Adrenal gland (tissue), 9 donors: ENCODE measurements at regions not wholly inside any gene's neighbourhood (a gene's known extent, or its start where the extent isn't known, plus 50 kb on each side); places are given as distances from the start of the nearest gene placed in this dataset.
A peak's percentile ranks its signal among the peaks of the same experiment; 100 is the strongest.

Experiments
- DNase-seq, 7 donors: peaks; one replicate each; pipeline ENCODE4 v3.0.0-alpha.2; 2019 to 2020
- H3K27ac ChIP-seq, 5 donors: fragments of 200-600 bp; sonication (generic) in 4 of 5; 1 replicate in 3 of 5; 2 replicates in 2 of 5; pipeline versions ENCODE4 v1.5.1 to v1.8.0; 2016 to 2020; ENCODE audit warnings: mild to moderate bottlenecking in 1 of 5
- H3K27me3 ChIP-seq: fragments of 200-600 bp; 2 replicates; pipeline ENCODE4 v1.8.0; 2021
- H3K36me3 ChIP-seq, 2 donors: fragments of 200-600 bp; replicated peaks in 1 of 2; 1 replicate in 1 of 2; 2 replicates in 1 of 2; pipeline versions ENCODE4 v1.5.1 to v1.8.0; 2018 to 2022
- H3K4me1 ChIP-seq, 2 donors: fragments of 200-600 bp; replicated peaks in 1 of 2; 1 replicate in 1 of 2; 2 replicates in 1 of 2; pipeline versions ENCODE4 v1.5.1 to v1.8.0; 2018 to 2021
- H3K4me3 ChIP-seq, 4 donors: fragments of 200-600 bp; sonication (generic) in 3 of 4; one replicate each; pipeline ENCODE4 v1.5.1; 2016 to 2018
- H3K9me3 ChIP-seq, 3 donors: fragments of 200-600 bp; sonication (generic) in 1 of 3; replicated peaks in 1 of 3; 1 replicate in 2 of 3; 2 replicates in 1 of 3; pipeline versions ENCODE4 v1.5.1 to v1.8.0; 2016 to 2021
- POLR2A ChIP-seq, 2 donors: fragments of 450-650 bp; IDR thresholded peaks; one replicate each; pipeline ENCODE4 v1.6.1; 2017; ENCODE audit warnings: antibody characterized with exemption in 2 of 2, mild to moderate bottlenecking in 2 of 2, moderate library complexity in 1 of 2
- WGBS, 4 donors: extraction: QIAGEN DNeasy Blood & Tissue Kit in 2 of 4; methylation state at CpG; one replicate each; pipeline versions ENCODE4 v1.1.5 to v1.1.7; 2013 to 2017; 5-methylcytosine and 5-hydroxymethylcytosine counted together
- intact Hi-C, 2 donors: fragments of 100-400 bp; cut with DNase I; formaldehyde crosslinking; loops; one replicate each; pipeline versions ENCODE4 v1.14.1 to v1.15.0; 2022 to 2023
- TF ChIP-seq, protein P1 (sequence below), 6 experiments: fragments of 450-650 bp in 4 of 6; fragments of 200-600 bp in 2 of 6; sonication (generic) in 1 of 6; IDR thresholded peaks; 1 replicate in 5 of 6; 2 replicates in 1 of 6; pipeline versions ENCODE4 v1.5.1 to v1.8.0; 2016 to 2021; ENCODE audit warnings: antibody characterized with exemption in 6 of 6, mild to moderate bottlenecking in 2 of 6, moderate library complexity in 1 of 6
- donor health status: healthy with polysubstance abuse.
- donor health status: Bipolar disorder and iron deficiency.
- donor health status: DM: yes; HTN: yes; CAD: no.
- donor health status: DM: no; HTN: no; CAD: no.
- donor health status: DM: no; HTN: no; CAD: no.

DNA sequence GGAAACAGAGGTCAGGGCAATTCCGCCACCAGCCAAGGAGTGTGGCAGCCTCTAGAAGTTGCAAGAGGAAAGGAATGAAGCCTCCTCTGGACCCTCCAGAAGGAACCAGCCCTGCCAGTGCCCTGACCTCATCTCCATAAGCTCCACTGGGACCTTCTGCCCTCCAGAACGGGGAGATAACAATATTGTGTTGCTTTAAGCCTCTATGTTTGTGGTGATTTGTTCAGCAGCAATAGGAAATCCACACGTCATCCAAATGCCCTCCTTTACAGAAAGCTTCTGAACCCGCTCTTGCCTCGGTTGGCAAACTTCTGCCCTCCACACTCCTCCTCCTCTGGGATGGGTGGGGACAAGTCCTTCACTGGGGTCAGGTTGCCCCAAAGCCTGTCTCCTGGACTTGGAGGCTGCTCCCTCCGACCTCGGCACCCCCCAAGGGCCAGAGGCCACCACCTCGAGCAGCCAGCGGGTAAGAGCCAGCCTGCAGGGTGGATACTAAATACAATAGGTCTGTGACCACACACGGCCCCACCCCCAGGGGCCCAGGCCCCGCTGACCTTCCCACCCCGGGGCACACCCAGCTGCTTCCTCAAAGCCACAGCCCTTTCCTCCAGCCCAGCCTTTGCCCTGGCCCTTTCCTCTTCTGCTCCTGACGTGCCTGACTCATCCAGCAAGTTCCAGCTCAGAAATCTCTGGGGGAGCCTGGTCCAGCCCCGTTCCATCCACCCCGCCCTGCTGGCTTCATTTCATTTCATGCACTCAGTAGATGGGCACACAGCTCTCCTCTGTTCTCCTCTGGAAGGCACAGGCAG, 58.7 kb upstream of the NCOR2 start:
- H3K4me3 ChIP-seq = no peak overlapping the region
- H3K36me3 ChIP-seq = no peaks in the 10 kb centered on the region
- H3K27ac ChIP-seq = peak overlapping the region; percentile 9 to 88 (median 66)
- 51 to 66% (median 58%) methylated on average over 13 to 15 of the region's 15 CpGs for WGBS, 4 donors
- intact Hi-C loops = no loop called here
- H3K27me3 ChIP-seq = no peaks in the 10 kb centered on the region
- TF ChIP-seq, protein P1, sequence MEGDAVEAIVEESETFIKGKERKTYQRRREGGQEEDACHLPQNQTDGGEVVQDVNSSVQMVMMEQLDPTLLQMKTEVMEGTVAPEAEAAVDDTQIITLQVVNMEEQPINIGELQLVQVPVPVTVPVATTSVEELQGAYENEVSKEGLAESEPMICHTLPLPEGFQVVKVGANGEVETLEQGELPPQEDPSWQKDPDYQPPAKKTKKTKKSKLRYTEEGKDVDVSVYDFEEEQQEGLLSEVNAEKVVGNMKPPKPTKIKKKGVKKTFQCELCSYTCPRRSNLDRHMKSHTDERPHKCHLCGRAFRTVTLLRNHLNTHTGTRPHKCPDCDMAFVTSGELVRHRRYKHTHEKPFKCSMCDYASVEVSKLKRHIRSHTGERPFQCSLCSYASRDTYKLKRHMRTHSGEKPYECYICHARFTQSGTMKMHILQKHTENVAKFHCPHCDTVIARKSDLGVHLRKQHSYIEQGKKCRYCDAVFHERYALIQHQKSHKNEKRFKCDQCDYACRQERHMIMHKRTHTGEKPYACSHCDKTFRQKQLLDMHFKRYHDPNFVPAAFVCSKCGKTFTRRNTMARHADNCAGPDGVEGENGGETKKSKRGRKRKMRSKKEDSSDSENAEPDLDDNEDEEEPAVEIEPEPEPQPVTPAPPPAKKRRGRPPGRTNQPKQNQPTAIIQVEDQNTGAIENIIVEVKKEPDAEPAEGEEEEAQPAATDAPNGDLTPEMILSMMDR (IDR thresholded peaks at IDR 0.05) = no peak
- no peak for TF ChIP-seq POLR2A (IDR thresholded peaks at IDR 0.05)
- DNase-seq = peak; percentile 54 to 89 (median 74)
- H3K4me1 ChIP-seq = peaks cover 16 to 39% of the 10 kb centered on the region in 2 donors
- H3K9me3 ChIP-seq = no peaks in the 10 kb centered on the region

- Histone ChIP-seq H3K9me3 (no peaks in the 10 kb centered on the region), H3K4me3 (no peak overlapping the region), H3K36me3 (no peaks in the 10 kb centered on the region), H3K27ac (no peak overlapping the region), H3K27me3 (no peaks in the 10 kb centered on the region), H3K4me1 (peaks cover 25 to 48% of the 10 kb centered on the region in 2 donors)
- 90 to 94% (median 92%) methylated on average over 10 of the region's 10 CpGs; no CpG with 5 or more reads in 1 of the 4 donors for WGBS, 4 donors
- no peak for DNase-seq
- intact Hi-C loops = no loop called here
- TF ChIP-seq, protein P1 (IDR thresholded peaks at IDR 0.05) = no peak
Observed at GRCh38 chr12:124624823-124625222, 57.4 kb upstream of the NCOR2 start.

- H3K27me3 ChIP-seq = no peaks in the 10 kb centered on the region
- DNase-seq = peak in 3 of 7 donors; percentile 35 to 47 (median 37)
- H3K36me3 ChIP-seq = no peaks in the 10 kb centered on the region
- WGBS, 4 donors = 81 to 94% (median 86%) methylated on average over 9 to 14 of the region's 14 CpGs
- H3K27ac ChIP-seq = peak overlapping the region in 2 of 5 donors; percentile 54 to 64
- intact Hi-C loops = no loop called here
- H3K4me3 ChIP-seq = no peak overlapping the region
- H3K9me3 ChIP-seq = no peaks in the 10 kb centered on the region
- TF ChIP-seq POLR2A (IDR thresholded peaks at IDR 0.05) = no peak
- TF ChIP-seq, protein P1 (IDR thresholded peaks at IDR 0.05) = no peak
- H3K4me1 ChIP-seq = peaks cover 25 to 48% of the 10 kb centered on the region in 2 donors
Observed at GRCh38 chr12:124623344-124624035, 56.1 kb upstream of the NCOR2 start.

DNA sequence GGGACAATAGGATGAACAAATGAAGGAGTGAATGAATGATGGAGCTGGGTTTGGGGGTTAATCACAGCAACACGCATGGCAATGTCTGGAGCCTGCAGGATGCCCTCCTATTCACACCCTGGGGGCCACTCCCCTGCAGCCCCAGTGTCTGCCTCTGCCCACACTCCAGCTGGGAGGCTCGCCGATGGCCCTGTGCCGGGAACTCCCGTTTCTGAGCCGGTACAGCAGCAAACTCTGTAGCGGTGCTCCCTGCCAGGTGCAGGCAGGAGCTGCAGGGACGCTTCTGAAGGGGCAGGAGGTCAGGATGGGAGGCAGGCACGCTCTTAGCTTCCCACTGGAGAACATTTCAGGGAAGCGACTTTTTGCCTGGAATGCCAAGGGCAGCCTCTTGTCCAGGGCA, 55.4 kb upstream of the NCOR2 start:
- Histone ChIP-seq H3K27ac (peak overlapping the region in 2 of 5 donors; percentile 54 to 64), H3K36me3 (no peaks in the 10 kb centered on the region), H3K27me3 (no peaks in the 10 kb centered on the region), H3K9me3 (no peaks in the 10 kb centered on the region), H3K4me3 (no peak overlapping the region), H3K4me1 (peaks cover 25 to 52% of the 10 kb centered on the region in 2 donors)
- no peak for TF ChIP-seq POLR2A (IDR thresholded peaks at IDR 0.05)
- TF ChIP-seq, protein P1 (IDR thresholded peaks at IDR 0.05) = no peak
- intact Hi-C loops = no loop called here
- WGBS, 4 donors = 53 to 83% (median 63%) methylated on average over 1 to 10 of the region's 10 CpGs
- DNase-seq = peak in 1 of 7 donors; percentile 26
